ENCODE measurements at regions not wholly inside any gene's neighbourhood (a gene's known extent, or its start where the extent isn't known, plus 50 kb on each side); places are given as distances from the start of the nearest gene placed in this dataset.

GRCh38 chr12:98453070-98453469 is 62.3 kb upstream of the TMPO start:
- DNase-seq (ENCODE audit: low read depth) = no peak
- no peak for TF ChIP-seq CTCF (IDR thresholded peaks at IDR 0.05; ENCODE audit: control insufficient read depth, insufficient read depth, low read depth, low read length, missing control alignments)
- no peak overlapping the region for H3K4me3 ChIP-seq (ENCODE audit: control insufficient read depth, low read depth, low read length)

DNA sequence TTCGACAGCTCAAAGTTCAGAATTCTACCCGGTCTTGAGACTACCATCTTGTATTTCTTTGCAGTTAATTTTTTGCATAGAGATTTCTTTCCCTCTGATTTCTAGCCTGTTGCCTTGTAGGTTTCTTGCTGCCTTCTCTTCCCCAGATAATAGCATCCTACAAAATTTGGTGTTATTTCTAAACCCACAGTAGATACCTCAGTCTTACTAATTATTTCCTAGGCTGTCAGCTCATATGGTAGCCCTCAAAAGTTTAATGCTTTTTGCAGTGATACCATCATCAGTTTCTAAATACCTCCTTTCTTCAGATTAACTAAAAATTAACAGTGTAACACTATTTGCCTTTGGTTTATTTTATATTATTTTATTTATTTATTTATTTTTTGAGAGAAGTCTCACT is 61.9 kb upstream of the TMPO start:
- TF ChIP-seq CTCF (IDR thresholded peaks at IDR 0.05; ENCODE audit: control insufficient read depth, insufficient read depth, low read depth, low read length, missing control alignments) = no peak
- DNase-seq (ENCODE audit: low read depth) = no peak
- H3K4me3 ChIP-seq (ENCODE audit: control insufficient read depth, low read depth, low read length) = no peak overlapping the region

GRCh38 chr12:98456041-98456440 is 59.3 kb upstream of the TMPO start:
- DNase-seq (ENCODE audit: low read depth) = no peak
- TF ChIP-seq CTCF (IDR thresholded peaks at IDR 0.05; ENCODE audit: control insufficient read depth, insufficient read depth, low read depth, low read length, missing control alignments) = no peak
- no peak overlapping the region for H3K4me3 ChIP-seq (ENCODE audit: control insufficient read depth, low read depth, low read length)

GRCh38 chr12:98456576-98457573 is 58.5 kb upstream of the TMPO start:
- peak overlapping the region; percentile 21 for H3K4me3 ChIP-seq (ENCODE audit: control insufficient read depth, low read depth, low read length)

DNA sequence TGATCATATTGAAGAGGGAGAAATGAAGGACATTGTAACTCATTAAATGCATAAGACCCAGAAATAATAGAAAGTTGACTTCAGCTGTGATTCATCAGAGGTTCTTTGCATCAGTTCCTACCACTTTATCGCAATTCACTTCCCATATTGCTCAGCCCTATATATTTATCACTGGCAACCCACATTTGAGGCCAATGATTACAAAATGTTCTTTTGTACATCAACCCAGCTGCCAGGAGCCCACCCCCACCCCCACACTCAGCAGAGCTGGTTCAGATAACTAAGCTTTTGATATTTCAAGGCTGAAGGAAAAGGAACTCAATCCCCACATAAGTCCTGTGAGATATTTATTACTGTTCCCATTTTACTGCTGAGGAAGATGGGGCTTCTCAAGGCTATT is 51.2 kb upstream of the TMPO start:
- TF ChIP-seq CTCF (IDR thresholded peaks at IDR 0.05; ENCODE audit: control insufficient read depth, insufficient read depth, low read depth, low read length, missing control alignments) = no peak
- DNase-seq (ENCODE audit: low read depth) = no peak
- no peak overlapping the region for H3K4me3 ChIP-seq (ENCODE audit: control insufficient read depth, low read depth, low read length)

More at GRCh38 chr12:98456576-98457573, 58.5 kb upstream of the TMPO start:
- TF ChIP-seq CTCF (IDR thresholded peaks at IDR 0.05; ENCODE audit: control insufficient read depth, insufficient read depth, low read depth, low read length, missing control alignments) = no peak
- DNase-seq (ENCODE audit: low read depth) = no peak

- H3K4me3 ChIP-seq (ENCODE audit: control insufficient read depth, low read depth, low read length) = no peak overlapping the region
- no peak for TF ChIP-seq CTCF (IDR thresholded peaks at IDR 0.05; ENCODE audit: control insufficient read depth, insufficient read depth, low read depth, low read length, missing control alignments)
- DNase-seq (ENCODE audit: low read depth) = no peak
These were observed 49.9 kb upstream of the TMPO start for GRCh38 chr12:98465505-98465904.
